Astrocyte of the cerebellum (primary cell): ENCODE measurements at regions not wholly inside any gene's neighbourhood (a gene's known extent, or its start where the extent isn't known, plus 50 kb on each side); places are given as distances from the start of the nearest gene placed in this dataset.

ENCODE experiments used
- DNase-seq: peaks from one replicate; pipeline ENCODE4 v3.0.0-alpha.2; 2011; ENCODE audit warnings: low read depth
- H3K4me3 ChIP-seq: 2 replicates; pipeline ENCODE4 v1.5.1; 2011; ENCODE audit warnings: mild to moderate bottlenecking, low read depth, low read length, moderate library complexity
- in situ Hi-C: cut with HindIII; loops from 2 replicates; pipeline ENCODE4 v1.10.0; 2017; ENCODE audit warnings: low sequenced_read_pairs
- TF ChIP-seq, protein P1 (sequence below): IDR thresholded peaks from 2 replicates; pipeline ENCODE4 v1.5.1; 2012; ENCODE audit warnings: low read length, low read depth, moderate library complexity, mild to moderate bottlenecking; ENCODE audit errors: missing control alignments

DNA sequence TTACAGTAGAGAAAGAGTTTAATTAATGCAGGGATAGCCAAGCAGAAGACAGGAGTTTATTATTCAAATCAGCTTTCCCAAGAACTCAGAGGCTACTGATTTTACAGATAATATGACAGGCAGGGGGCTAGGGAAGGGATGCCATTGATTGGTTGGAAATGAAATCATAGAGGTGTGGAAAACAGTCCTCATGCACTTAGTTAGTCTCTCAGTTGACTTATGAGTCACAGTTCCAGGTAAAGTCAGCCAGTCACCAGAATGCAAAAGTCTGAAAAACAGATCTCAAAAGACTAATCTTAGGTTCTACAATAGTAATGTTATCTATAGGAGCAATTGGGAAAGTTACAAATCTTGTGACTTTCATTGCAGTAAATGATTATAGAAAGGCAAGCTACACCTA lies 676.4 kb upstream of the CHAC2 start:
- H3K4me3 ChIP-seq = no peak overlapping the region
- in situ Hi-C loops = no loop called here
- no peak for DNase-seq
- TF ChIP-seq, protein P1, sequence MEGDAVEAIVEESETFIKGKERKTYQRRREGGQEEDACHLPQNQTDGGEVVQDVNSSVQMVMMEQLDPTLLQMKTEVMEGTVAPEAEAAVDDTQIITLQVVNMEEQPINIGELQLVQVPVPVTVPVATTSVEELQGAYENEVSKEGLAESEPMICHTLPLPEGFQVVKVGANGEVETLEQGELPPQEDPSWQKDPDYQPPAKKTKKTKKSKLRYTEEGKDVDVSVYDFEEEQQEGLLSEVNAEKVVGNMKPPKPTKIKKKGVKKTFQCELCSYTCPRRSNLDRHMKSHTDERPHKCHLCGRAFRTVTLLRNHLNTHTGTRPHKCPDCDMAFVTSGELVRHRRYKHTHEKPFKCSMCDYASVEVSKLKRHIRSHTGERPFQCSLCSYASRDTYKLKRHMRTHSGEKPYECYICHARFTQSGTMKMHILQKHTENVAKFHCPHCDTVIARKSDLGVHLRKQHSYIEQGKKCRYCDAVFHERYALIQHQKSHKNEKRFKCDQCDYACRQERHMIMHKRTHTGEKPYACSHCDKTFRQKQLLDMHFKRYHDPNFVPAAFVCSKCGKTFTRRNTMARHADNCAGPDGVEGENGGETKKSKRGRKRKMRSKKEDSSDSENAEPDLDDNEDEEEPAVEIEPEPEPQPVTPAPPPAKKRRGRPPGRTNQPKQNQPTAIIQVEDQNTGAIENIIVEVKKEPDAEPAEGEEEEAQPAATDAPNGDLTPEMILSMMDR = no peak

DNA sequence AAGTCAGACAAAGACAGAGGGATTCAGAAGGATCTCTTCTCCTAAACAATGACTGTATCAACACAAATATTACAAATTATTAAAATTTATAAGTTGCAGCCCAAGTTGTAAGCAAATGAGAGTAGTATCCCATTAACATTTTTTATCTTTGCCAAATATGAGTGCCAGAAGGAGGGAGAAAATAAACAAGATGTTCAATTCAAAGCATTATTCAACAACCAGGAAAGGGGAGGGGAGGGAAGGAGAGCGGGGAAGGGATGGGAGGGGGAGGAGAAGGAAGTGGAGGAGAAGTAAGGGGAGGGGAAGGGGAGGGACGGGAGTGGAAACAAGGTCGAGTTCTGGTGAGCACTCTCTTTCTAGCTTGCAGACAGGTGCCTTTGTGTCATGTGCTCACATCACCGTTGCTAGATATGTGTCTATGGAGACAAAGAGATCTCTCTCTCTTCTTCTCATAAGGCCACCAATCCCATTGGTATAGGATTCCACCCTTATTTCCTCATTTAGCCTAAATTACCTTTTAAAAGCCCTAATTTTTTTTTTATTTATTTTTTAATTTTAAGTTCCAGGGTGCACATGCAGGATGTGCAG lies 679.6 kb upstream of the CHAC2 start:
- TF ChIP-seq, protein P1 = no peak
- in situ Hi-C loops = no loop called here
- no peak for DNase-seq
- no peak overlapping the region for H3K4me3 ChIP-seq

DNA sequence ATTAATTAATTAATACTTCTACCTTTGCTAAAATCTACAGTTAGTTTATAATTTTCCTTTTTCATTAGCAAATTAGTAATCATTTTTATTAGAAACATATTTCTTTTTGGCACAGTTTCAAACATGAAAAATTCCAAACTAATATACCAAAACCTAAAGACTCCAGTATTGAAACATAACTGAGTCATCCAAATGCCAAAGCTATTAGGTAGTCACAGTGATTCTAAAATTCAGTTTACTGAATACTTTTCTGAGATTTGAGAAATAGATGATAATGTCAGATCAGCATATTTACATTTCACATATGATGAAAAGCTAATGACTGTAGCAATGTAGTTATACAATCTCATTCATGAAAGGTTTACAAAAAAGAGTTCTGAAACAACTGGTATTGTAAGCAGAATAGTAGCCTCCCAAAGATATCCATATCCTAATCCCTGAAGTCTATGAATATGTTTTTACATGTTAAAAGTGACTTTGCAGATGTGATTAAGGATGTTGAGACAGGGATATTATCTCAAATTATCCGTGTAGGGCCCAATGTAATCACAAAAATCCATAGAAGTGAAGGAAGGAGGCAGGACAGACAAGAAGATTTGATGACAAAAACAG lies 680.2 kb upstream of the CHAC2 start:
- DNase-seq = peak; percentile 29
- in situ Hi-C loops = no loop called here
- H3K4me3 ChIP-seq = no peak overlapping the region
- TF ChIP-seq, protein P1 = no peak

DNA sequence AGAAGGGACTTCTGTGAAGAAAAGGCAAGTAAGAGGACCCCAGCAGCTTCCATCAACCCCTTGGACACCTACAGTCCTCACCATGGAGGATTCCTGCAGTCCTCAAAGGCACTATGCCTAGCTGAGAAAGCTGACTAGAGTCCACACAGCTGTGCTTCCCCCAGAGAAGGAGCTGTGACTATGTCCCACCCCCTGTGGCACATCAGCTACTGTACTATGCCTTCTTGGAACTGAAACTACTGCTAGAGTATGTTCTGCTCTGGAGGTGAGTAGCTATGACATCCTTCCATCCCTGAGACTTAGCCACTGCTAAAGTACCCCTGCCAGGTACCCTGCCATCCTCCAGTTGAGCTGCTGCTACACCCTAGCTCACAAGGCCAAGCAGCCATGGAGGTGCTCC lies 690.2 kb upstream of the CHAC2 start:
- no peak for DNase-seq
- in situ Hi-C loops = no loop called here
- TF ChIP-seq, protein P1 = no peak
- H3K4me3 ChIP-seq = no peak overlapping the region

DNA sequence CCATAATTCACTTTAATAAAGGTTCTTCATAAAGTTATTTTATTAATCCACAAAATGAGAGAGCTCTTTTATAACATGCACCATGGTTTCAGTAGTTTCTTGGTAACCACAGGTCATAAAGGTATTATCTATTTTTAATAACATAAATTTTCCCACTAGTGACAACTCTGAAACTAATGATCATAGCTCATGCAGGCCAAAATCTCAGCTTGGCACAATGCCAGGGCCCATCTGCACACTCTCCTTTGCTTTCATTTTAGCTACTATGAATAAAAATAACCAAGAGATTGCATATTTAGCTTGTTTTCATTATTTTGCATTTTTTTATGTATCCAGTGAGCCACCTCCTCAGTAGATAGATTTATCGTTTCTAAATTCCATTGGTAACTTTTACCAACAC lies 691.8 kb upstream of the CHAC2 start:
- in situ Hi-C loops = no loop called here
- TF ChIP-seq, protein P1 = no peak
- DNase-seq = no peak
- no peak overlapping the region for H3K4me3 ChIP-seq

DNA sequence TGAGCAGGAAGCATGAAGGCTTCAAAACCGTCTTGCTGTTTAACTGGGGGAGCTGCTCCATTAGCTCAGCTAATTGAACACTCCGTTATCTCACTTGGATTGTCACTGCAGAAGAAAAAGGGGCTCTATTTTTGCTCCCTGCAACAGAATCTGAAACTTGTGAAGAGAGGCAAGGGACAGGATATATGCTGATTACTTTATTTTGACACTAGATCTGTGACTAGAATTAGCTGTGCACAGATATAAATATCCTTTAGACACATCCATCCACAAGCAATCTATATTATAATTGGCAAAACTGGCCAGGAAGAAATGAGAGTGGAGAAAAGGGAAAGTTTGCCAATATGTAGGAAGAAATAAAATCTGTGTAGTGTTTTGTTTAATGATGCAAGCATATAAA lies 700.1 kb upstream of the CHAC2 start:
- in situ Hi-C loops = no loop called here
- TF ChIP-seq, protein P1 = no peak
- DNase-seq = no peak
- H3K4me3 ChIP-seq = no peak overlapping the region
